Esophagus squamous epithelium (tissue), 4 donors: ENCODE measurements at regions not wholly inside any gene's neighbourhood (a gene's known extent, or its start where the extent isn't known, plus 50 kb on each side); places are given as distances from the start of the nearest gene placed in this dataset.

Experiments used
- POLR2A ChIP-seq, 4 donors: fragments of 450-650 bp; IDR thresholded peaks; one replicate each; pipeline ENCODE4 v1.6.1; 2017; ENCODE audit warnings: antibody characterized with exemption in 4 of 4, mild to moderate bottlenecking in 4 of 4, moderate library complexity in 3 of 4
- TF ChIP-seq, protein P1 (sequence below), 6 experiments: fragments of 450-650 bp in 4 of 6; fragments of 200-600 bp in 2 of 6; sonication (generic) in 2 of 6; IDR thresholded peaks; one replicate each; pipeline ENCODE4 v1.5.1; 2016 to 2019; ENCODE audit warnings: antibody characterized with exemption in 6 of 6, mild to moderate bottlenecking in 4 of 6, moderate library complexity in 4 of 6

DNA sequence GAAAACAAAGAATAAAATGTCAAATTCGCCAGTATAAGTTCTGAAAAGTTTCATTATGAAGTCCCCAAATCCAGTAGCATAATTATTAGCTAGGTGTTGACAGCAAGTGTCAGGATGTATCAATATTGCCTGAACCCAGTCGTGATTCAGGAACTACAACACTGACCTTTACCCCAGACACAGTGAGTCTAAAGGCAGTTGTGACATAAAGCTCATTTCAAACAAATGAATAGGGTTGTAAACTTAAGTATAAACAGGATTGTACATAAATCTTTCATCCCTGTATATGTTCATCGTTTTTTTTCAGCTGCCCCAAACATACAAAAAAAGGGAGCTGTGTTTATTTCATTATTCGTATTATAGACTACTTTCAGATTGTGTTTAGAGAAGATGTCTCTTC is 385.7 kb downstream of the PLK2 start:
- TF ChIP-seq, protein P1, sequence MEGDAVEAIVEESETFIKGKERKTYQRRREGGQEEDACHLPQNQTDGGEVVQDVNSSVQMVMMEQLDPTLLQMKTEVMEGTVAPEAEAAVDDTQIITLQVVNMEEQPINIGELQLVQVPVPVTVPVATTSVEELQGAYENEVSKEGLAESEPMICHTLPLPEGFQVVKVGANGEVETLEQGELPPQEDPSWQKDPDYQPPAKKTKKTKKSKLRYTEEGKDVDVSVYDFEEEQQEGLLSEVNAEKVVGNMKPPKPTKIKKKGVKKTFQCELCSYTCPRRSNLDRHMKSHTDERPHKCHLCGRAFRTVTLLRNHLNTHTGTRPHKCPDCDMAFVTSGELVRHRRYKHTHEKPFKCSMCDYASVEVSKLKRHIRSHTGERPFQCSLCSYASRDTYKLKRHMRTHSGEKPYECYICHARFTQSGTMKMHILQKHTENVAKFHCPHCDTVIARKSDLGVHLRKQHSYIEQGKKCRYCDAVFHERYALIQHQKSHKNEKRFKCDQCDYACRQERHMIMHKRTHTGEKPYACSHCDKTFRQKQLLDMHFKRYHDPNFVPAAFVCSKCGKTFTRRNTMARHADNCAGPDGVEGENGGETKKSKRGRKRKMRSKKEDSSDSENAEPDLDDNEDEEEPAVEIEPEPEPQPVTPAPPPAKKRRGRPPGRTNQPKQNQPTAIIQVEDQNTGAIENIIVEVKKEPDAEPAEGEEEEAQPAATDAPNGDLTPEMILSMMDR (IDR thresholded peaks at IDR 0.05): no peak
- TF ChIP-seq POLR2A (IDR thresholded peaks at IDR 0.05): no peak
